ENCODE measurements at regions not wholly inside any gene's neighbourhood (a gene's known extent, or its start where the extent isn't known, plus 50 kb on each side); places are given as distances from the start of the nearest gene placed in this dataset.

DNA sequence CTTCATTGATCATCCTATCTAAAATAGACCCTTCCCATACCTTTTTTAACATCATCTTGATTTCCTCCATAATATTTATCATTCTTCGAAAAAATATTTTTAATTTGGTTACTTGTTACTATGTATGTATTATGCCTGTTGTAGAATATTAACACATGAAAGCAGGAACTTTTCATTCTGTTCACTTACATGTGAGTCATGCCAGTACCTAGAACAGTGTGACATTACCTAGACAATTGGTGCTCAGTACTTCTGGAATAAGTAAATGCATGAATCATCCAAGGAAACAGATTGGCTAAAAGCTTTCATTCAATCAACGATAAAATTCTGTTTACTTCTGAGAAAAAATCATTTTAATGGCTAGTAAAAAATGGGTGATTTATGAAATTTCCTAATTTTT lies 76.4 kb downstream of the CXXC4 start:
- H3K27me3 Mint-ChIP-seq: no peaks in the 10 kb centered on the region
- H3K4me3 Mint-ChIP-seq: no peak overlapping the region
- H3K36me3 Mint-ChIP-seq: no peaks in the 10 kb centered on the region
- H3K9me3 Mint-ChIP-seq: no peaks in the 10 kb centered on the region
- ATAC-seq (ENCODE audit: low read depth) (no peak), DNase-seq (no peak)
- POLR2A ChIA-PET: no interaction called here
- no peak overlapping the region for H3K27ac Mint-ChIP-seq
- H3K4me1 Mint-ChIP-seq: no peaks in the 10 kb centered on the region

- H3K27me3 Mint-ChIP-seq: peaks cover 3% of the 10 kb centered on the region
- DNase-seq (no peak), ATAC-seq (ENCODE audit: low read depth) (no peak)
- H3K4me1 Mint-ChIP-seq: no peaks in the 10 kb centered on the region
- no peaks in the 10 kb centered on the region for H3K9me3 Mint-ChIP-seq
- H3K36me3 Mint-ChIP-seq: no peaks in the 10 kb centered on the region
- H3K27ac Mint-ChIP-seq: no peak overlapping the region
- POLR2A ChIA-PET: no interaction called here
- no peak overlapping the region for H3K4me3 Mint-ChIP-seq
Measured at GRCh38 chr4:104417357-104417882, 77.3 kb downstream of the CXXC4 start.

GRCh38 chr4:104416725-104417356 lies 77.9 kb downstream of the CXXC4 start:
- H3K4me1 Mint-ChIP-seq: no peaks in the 10 kb centered on the region
- POLR2A ChIA-PET: no interaction called here

DNA sequence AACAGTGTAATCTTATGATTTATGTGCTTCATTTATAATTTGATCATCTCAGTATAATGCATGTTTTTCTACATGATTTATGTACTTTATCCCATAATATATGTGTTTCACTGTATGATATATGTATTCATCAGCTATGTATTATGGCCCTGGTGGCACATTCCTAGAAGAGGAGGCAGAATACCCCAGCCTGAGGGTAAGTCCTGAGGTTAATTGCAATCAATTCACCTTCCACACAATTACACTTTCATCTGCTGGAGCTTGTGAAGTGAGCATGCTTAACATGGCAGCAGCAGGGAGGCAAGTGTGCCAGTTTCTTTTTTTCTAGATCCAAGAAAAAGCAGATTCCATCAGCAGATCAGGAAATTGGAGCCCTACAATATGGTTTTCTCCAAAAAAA lies 81.2 kb downstream of the CXXC4 start:
- ATAC-seq (ENCODE audit: low read depth) (no peak), DNase-seq (no peak)
- Mint-ChIP-seq H3K27ac (no peak overlapping the region), H3K36me3 (no peaks in the 10 kb centered on the region), H3K4me1 (no peaks in the 10 kb centered on the region), H3K4me3 (no peak overlapping the region), H3K9me3 (no peaks in the 10 kb centered on the region), H3K27me3 (peaks cover 3% of the 10 kb centered on the region)
- POLR2A ChIA-PET: no interaction called here

More at GRCh38 chr4:104416725-104417356, 77.9 kb downstream of the CXXC4 start:
- Mint-ChIP-seq H3K4me3 (no peak overlapping the region), H3K27me3 (peaks cover 3% of the 10 kb centered on the region), H3K36me3 (no peaks in the 10 kb centered on the region), H3K27ac (no peak overlapping the region), H3K9me3 (no peaks in the 10 kb centered on the region)
- ATAC-seq (ENCODE audit: low read depth) (no peak), DNase-seq (no peak)

GRCh38 chr4:104412344-104412743 lies 82.3 kb downstream of the CXXC4 start:
- Mint-ChIP-seq H3K27me3 (peaks cover 3% of the 10 kb centered on the region), H3K4me3 (no peak overlapping the region), H3K27ac (no peak overlapping the region), H3K4me1 (no peaks in the 10 kb centered on the region), H3K9me3 (no peaks in the 10 kb centered on the region), H3K36me3 (no peaks in the 10 kb centered on the region)
- no peak for ATAC-seq (ENCODE audit: low read depth)
- POLR2A ChIA-PET: no interaction called here
- DNase-seq: no peak

GRCh38 chr4:104411502-104411901 lies 83.2 kb downstream of the CXXC4 start:
- no peak overlapping the region for H3K4me3 Mint-ChIP-seq
- H3K9me3 Mint-ChIP-seq: no peaks in the 10 kb centered on the region
- no peaks in the 10 kb centered on the region for H3K4me1 Mint-ChIP-seq
- no peaks in the 10 kb centered on the region for H3K36me3 Mint-ChIP-seq
- H3K27me3 Mint-ChIP-seq: peaks cover 3% of the 10 kb centered on the region
- DNase-seq: no peak
- ATAC-seq (ENCODE audit: low read depth): no peak
- POLR2A ChIA-PET: no interaction called here
- no peak overlapping the region for H3K27ac Mint-ChIP-seq

DNA sequence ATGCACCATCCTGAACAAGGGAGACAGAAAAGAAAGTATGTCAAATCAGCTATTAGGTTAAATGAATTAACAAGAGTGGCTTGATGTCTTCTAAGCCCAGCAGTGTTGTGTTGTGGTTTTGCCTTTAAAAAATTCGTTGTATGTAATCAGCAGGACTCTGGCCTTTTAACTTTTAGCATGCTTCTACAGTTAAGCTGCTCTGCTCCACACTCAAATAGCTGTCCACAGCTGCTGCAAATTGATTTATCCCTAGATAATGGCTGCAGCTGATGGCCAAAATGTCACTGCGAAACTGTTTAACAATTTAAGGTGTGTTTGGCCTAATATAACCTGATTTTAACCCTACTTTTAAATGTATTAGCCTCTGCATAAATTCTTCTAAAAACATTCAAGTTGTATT lies 85.8 kb downstream of the CXXC4 start:
- no peaks in the 10 kb centered on the region for H3K4me1 Mint-ChIP-seq
- no peaks in the 10 kb centered on the region for H3K9me3 Mint-ChIP-seq
- POLR2A ChIA-PET: no interaction called here
- no peaks in the 10 kb centered on the region for H3K36me3 Mint-ChIP-seq
- peaks cover 3% of the 10 kb centered on the region for H3K27me3 Mint-ChIP-seq
- DNase-seq: no peak
- ATAC-seq (ENCODE audit: low read depth): no peak
- no peak overlapping the region for H3K4me3 Mint-ChIP-seq
- H3K27ac Mint-ChIP-seq: no peak overlapping the region

- H3K4me3 Mint-ChIP-seq: no peak overlapping the region
- H3K27me3 Mint-ChIP-seq: no peaks in the 10 kb centered on the region
- H3K27ac Mint-ChIP-seq: no peak overlapping the region
- POLR2A ChIA-PET: no interaction called here
- no peaks in the 10 kb centered on the region for H3K9me3 Mint-ChIP-seq
- ATAC-seq (ENCODE audit: low read depth) (no peak), DNase-seq (no peak)
- H3K36me3 Mint-ChIP-seq: no peaks in the 10 kb centered on the region
- H3K4me1 Mint-ChIP-seq: no peaks in the 10 kb centered on the region
Measured at GRCh38 chr4:104404361-104404760, 90.3 kb downstream of the CXXC4 start.

DNA sequence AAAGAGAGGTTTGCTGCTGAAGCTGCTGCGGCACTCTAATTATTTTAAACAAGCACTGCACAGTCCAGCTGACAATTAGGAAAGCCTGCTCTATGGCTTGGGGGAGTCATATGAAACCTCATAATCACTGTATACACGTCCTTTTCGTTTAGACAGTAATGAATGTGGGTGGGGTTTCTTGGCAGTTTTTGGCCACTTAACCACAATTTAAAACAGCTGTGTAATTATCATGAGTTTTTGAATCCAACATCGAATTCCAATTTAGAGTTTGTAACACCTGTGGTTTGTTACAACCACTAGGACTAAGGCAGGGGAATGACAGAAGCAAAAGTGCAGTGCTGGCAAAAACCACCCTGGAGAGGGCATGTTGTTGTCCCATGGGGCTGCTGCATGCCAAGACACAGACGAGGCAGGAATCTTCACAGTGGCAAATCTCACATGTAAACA lies 99.5 kb downstream of the CXXC4 start:
- H3K4me3 Mint-ChIP-seq: no peak overlapping the region
- H3K36me3 Mint-ChIP-seq: no peaks in the 10 kb centered on the region
- no peaks in the 10 kb centered on the region for H3K9me3 Mint-ChIP-seq
- ATAC-seq (ENCODE audit: low read depth) (no peak), DNase-seq (no peak)
- H3K27me3 Mint-ChIP-seq: no peaks in the 10 kb centered on the region
- POLR2A ChIA-PET: no interaction called here
- H3K27ac Mint-ChIP-seq: no peak overlapping the region
- no peaks in the 10 kb centered on the region for H3K4me1 Mint-ChIP-seq

DNA sequence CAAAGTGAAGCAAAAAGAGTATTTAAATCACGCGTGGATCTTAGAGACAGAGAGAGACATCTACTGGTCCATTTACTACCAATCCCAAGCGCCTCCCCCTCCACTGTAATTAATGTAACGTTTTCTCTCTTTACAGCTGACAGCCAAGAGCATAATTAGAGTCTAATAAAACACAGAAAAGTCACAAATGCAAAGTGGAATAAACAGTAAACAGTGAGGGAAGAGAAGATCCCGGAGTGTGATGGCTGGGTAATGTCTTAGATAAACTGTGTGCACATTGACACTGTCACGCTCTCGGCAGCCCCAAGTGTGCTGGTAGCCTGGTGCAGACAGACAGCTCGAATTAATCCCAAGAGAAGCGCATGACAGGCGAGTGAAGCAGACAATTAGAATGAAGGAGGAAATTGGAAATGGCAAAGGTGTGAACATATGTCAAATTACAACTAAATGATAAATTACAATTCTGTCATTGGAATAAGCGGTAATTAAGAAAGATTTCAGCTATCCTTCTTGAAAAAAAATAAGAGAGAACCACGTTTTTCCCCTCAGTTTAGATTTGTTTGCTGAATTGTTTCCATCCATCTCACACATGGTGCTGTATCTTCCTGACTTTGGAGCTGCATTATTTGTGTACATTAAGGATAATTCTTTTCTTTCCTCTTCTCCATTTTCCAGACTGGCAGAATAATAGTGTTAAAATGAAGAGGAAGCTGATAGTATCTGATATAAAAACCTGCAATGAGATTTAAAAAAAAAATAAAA lies 100.1 kb downstream of the CXXC4 start:
- ATAC-seq (ENCODE audit: low read depth) (no peak), DNase-seq (no peak)
- H3K4me1 Mint-ChIP-seq: no peaks in the 10 kb centered on the region
- no peaks in the 10 kb centered on the region for H3K27me3 Mint-ChIP-seq
- no peaks in the 10 kb centered on the region for H3K36me3 Mint-ChIP-seq
- H3K9me3 Mint-ChIP-seq: no peaks in the 10 kb centered on the region
- no peak overlapping the region for H3K27ac Mint-ChIP-seq
- POLR2A ChIA-PET: no interaction called here
- H3K4me3 Mint-ChIP-seq: no peak overlapping the region

GRCh38 chr4:104393655-104394324 lies 100.9 kb downstream of the CXXC4 start:
- no peaks in the 10 kb centered on the region for H3K9me3 Mint-ChIP-seq
- no peaks in the 10 kb centered on the region for H3K27me3 Mint-ChIP-seq
- no peak overlapping the region for H3K4me3 Mint-ChIP-seq
- POLR2A ChIA-PET: no interaction called here
- H3K4me1 Mint-ChIP-seq: no peaks in the 10 kb centered on the region
- no peaks in the 10 kb centered on the region for H3K36me3 Mint-ChIP-seq
- DNase-seq (no peak), ATAC-seq (ENCODE audit: low read depth) (no peak)
- no peak overlapping the region for H3K27ac Mint-ChIP-seq

- POLR2A ChIA-PET: no interaction called here
- Mint-ChIP-seq H3K27ac (no peak overlapping the region), H3K27me3 (no peaks in the 10 kb centered on the region), H3K4me1 (no peaks in the 10 kb centered on the region), H3K9me3 (peaks cover 1% of the 10 kb centered on the region), H3K4me3 (no peak overlapping the region), H3K36me3 (no peaks in the 10 kb centered on the region)
- no peak for DNase-seq
- no peak for ATAC-seq (ENCODE audit: low read depth)
Measured at GRCh38 chr4:104385713-104386112, 109.0 kb downstream of the CXXC4 start.

DNA sequence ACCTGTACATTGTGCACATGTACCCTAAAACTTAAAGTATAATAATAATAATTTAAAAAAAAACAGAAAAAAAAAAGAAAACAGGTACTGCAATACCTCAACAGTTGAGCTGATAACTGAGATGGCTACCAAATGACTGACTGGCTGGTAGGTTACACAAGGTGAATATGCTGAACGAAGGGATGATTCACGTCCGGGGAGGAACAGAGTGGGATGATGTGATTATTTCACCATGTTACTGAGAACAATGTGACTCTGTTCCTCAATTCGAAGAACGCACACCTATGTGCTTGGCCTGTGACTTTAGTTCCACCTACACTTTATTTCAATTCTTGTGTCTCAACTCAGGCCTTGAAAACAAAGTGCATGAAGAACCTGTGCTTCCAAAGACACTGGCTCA lies 111.7 kb downstream of the CXXC4 start:
- no peaks in the 10 kb centered on the region for H3K4me1 Mint-ChIP-seq
- ATAC-seq (ENCODE audit: low read depth) (no peak), DNase-seq (no peak)
- no peak overlapping the region for H3K27ac Mint-ChIP-seq
- H3K4me3 Mint-ChIP-seq: no peak overlapping the region
- no peaks in the 10 kb centered on the region for H3K36me3 Mint-ChIP-seq
- H3K9me3 Mint-ChIP-seq: peaks cover 1% of the 10 kb centered on the region
- POLR2A ChIA-PET: no interaction called here
- no peaks in the 10 kb centered on the region for H3K27me3 Mint-ChIP-seq

GRCh38 chr4:104381729-104382128 lies 113.0 kb downstream of the CXXC4 start:
- Mint-ChIP-seq H3K27ac (no peak overlapping the region), H3K9me3 (peaks cover 1% of the 10 kb centered on the region), H3K4me1 (no peaks in the 10 kb centered on the region), H3K4me3 (no peak overlapping the region), H3K36me3 (no peaks in the 10 kb centered on the region), H3K27me3 (no peaks in the 10 kb centered on the region)
- ATAC-seq (ENCODE audit: low read depth) (no peak), DNase-seq (no peak)
- POLR2A ChIA-PET: no interaction called here
